ENCODE measurements at regions not wholly inside any gene's neighbourhood (a gene's known extent, or its start where the extent isn't known, plus 50 kb on each side); places are given as distances from the start of the nearest gene placed in this dataset.

- Mint-ChIP-seq H3K27ac (no peak overlapping the region), H3K27me3 (no peaks in the 10 kb centered on the region), H3K4me3 (peak overlapping the region in 1 of 4 donors; percentile 93), H3K36me3 (no peaks in the 10 kb centered on the region), H3K9me3 (peaks cover 0 to 1% (median 0%) of the 10 kb centered on the region in 7 donors), H3K4me1 (no peaks in the 10 kb centered on the region)
- Histone ChIP-seq H3K36me3 (ENCODE audit: control insufficient read depth, insufficient read depth, low read length) (no peaks in the 10 kb centered on the region), H3K4me3 (ENCODE audit: low read depth, low read length) (no peak overlapping the region), H3K27me3 (ENCODE audit: control insufficient read depth, insufficient read depth, low read length) (no peaks in the 10 kb centered on the region), H3K4me1 (ENCODE audit: control insufficient read depth, insufficient read depth, low read length, poor library complexity, severe bottlenecking) (no peaks in the 10 kb centered on the region), H3K9me3 (ENCODE audit: control insufficient read depth in 2 of 2, low read length in 2 of 2) (no peaks in the 10 kb centered on the region), H3K27ac (ENCODE audit: insufficient read depth, low read length, poor library complexity, severe bottlenecking) (no peak overlapping the region)
- DNase-seq, result no peak
- ATAC-seq (ENCODE audit: low read depth in 2 of 2), result no peak
Measured at GRCh38 chr22:48338793-48339705, 1488.6 kb downstream of the BRD1 start.

GRCh38 chr22:48337957-48338792 lies 1489.5 kb downstream of the BRD1 start:
- ATAC-seq (ENCODE audit: low read depth in 2 of 2) (no peak), DNase-seq (no peak)
- Mint-ChIP-seq H3K27ac (no peak overlapping the region), H3K4me3 (no peak overlapping the region), H3K4me1 (no peaks in the 10 kb centered on the region), H3K9me3 (peaks cover 0 to 2% (median 0%) of the 10 kb centered on the region in 7 donors), H3K36me3 (no peaks in the 10 kb centered on the region), H3K27me3 (no peaks in the 10 kb centered on the region)
- Histone ChIP-seq H3K4me3 (ENCODE audit: low read depth, low read length) (no peak overlapping the region), H3K27ac (ENCODE audit: insufficient read depth, low read length, poor library complexity, severe bottlenecking) (no peak overlapping the region), H3K4me1 (ENCODE audit: control insufficient read depth, insufficient read depth, low read length, poor library complexity, severe bottlenecking) (no peaks in the 10 kb centered on the region), H3K9me3 (ENCODE audit: control insufficient read depth in 2 of 2, low read length in 2 of 2) (no peaks in the 10 kb centered on the region), H3K27me3 (ENCODE audit: control insufficient read depth, insufficient read depth, low read length) (no peaks in the 10 kb centered on the region), H3K36me3 (ENCODE audit: control insufficient read depth, insufficient read depth, low read length) (no peaks in the 10 kb centered on the region)

GRCh38 chr22:48336339-48337060 lies 1491.2 kb downstream of the BRD1 start:
- no peak overlapping the region for H3K27ac Mint-ChIP-seq
- no peaks in the 10 kb centered on the region for H3K27me3 Mint-ChIP-seq
- no peaks in the 10 kb centered on the region for H3K9me3 ChIP-seq (ENCODE audit: control insufficient read depth in 2 of 2, low read length in 2 of 2)
- H3K9me3 Mint-ChIP-seq, result peaks cover 0 to 3% (median 0%) of the 10 kb centered on the region in 7 donors
- H3K4me1 Mint-ChIP-seq, result no peaks in the 10 kb centered on the region
- no peak overlapping the region for H3K4me3 ChIP-seq (ENCODE audit: low read depth, low read length)
- H3K27ac ChIP-seq (ENCODE audit: insufficient read depth, low read length, poor library complexity, severe bottlenecking), result no peak overlapping the region
- H3K4me3 Mint-ChIP-seq, result no peak overlapping the region
- H3K36me3 Mint-ChIP-seq, result no peaks in the 10 kb centered on the region
- no peaks in the 10 kb centered on the region for H3K36me3 ChIP-seq (ENCODE audit: control insufficient read depth, insufficient read depth, low read length)
- no peaks in the 10 kb centered on the region for H3K4me1 ChIP-seq (ENCODE audit: control insufficient read depth, insufficient read depth, low read length, poor library complexity, severe bottlenecking)
- ATAC-seq (ENCODE audit: low read depth in 2 of 2) (no peak), DNase-seq (no peak)
- no peaks in the 10 kb centered on the region for H3K27me3 ChIP-seq (ENCODE audit: control insufficient read depth, insufficient read depth, low read length)

GRCh38 chr22:48335442-48336139 lies 1492.1 kb downstream of the BRD1 start:
- no peaks in the 10 kb centered on the region for H3K4me1 ChIP-seq (ENCODE audit: control insufficient read depth, insufficient read depth, low read length, poor library complexity, severe bottlenecking)
- H3K4me3 ChIP-seq (ENCODE audit: low read depth, low read length), result no peak overlapping the region
- DNase-seq (no peak), ATAC-seq (ENCODE audit: low read depth in 2 of 2) (no peak)
- no peaks in the 10 kb centered on the region for H3K27me3 ChIP-seq (ENCODE audit: control insufficient read depth, insufficient read depth, low read length)
- Mint-ChIP-seq H3K36me3 (no peaks in the 10 kb centered on the region), H3K27ac (no peak overlapping the region), H3K4me3 (no peak overlapping the region), H3K4me1 (no peaks in the 10 kb centered on the region), H3K9me3 (peaks cover 0 to 3% (median 0%) of the 10 kb centered on the region in 7 donors), H3K27me3 (no peaks in the 10 kb centered on the region)
- no peaks in the 10 kb centered on the region for H3K36me3 ChIP-seq (ENCODE audit: control insufficient read depth, insufficient read depth, low read length)
- no peaks in the 10 kb centered on the region for H3K9me3 ChIP-seq (ENCODE audit: control insufficient read depth in 2 of 2, low read length in 2 of 2)
- no peak overlapping the region for H3K27ac ChIP-seq (ENCODE audit: insufficient read depth, low read length, poor library complexity, severe bottlenecking)

- ATAC-seq (ENCODE audit: low read depth in 2 of 2) (no peak), DNase-seq (no peak)
- H3K27me3 Mint-ChIP-seq, result no peaks in the 10 kb centered on the region
- no peaks in the 10 kb centered on the region for H3K36me3 Mint-ChIP-seq
- Histone ChIP-seq H3K27me3 (ENCODE audit: control insufficient read depth, insufficient read depth, low read length) (no peaks in the 10 kb centered on the region), H3K4me3 (ENCODE audit: low read depth, low read length) (no peak overlapping the region), H3K4me1 (ENCODE audit: control insufficient read depth, insufficient read depth, low read length, poor library complexity, severe bottlenecking) (no peaks in the 10 kb centered on the region), H3K27ac (ENCODE audit: insufficient read depth, low read length, poor library complexity, severe bottlenecking) (no peak overlapping the region), H3K9me3 (ENCODE audit: control insufficient read depth in 2 of 2, low read length in 2 of 2) (no peaks in the 10 kb centered on the region), H3K36me3 (ENCODE audit: control insufficient read depth, insufficient read depth, low read length) (no peaks in the 10 kb centered on the region)
- peaks cover 0 to 3% (median 0%) of the 10 kb centered on the region in 7 donors for H3K9me3 Mint-ChIP-seq
- H3K4me1 Mint-ChIP-seq, result no peaks in the 10 kb centered on the region
- no peak overlapping the region for H3K27ac Mint-ChIP-seq
- H3K4me3 Mint-ChIP-seq, result no peak overlapping the region
Measured at GRCh38 chr22:48334971-48335370, 1492.7 kb downstream of the BRD1 start.

GRCh38 chr22:48333816-48334735 lies 1493.6 kb downstream of the BRD1 start:
- Histone ChIP-seq H3K4me1 (ENCODE audit: control insufficient read depth, insufficient read depth, low read length, poor library complexity, severe bottlenecking) (no peaks in the 10 kb centered on the region), H3K27me3 (ENCODE audit: control insufficient read depth, insufficient read depth, low read length) (no peaks in the 10 kb centered on the region), H3K27ac (ENCODE audit: insufficient read depth, low read length, poor library complexity, severe bottlenecking) (no peak overlapping the region), H3K36me3 (ENCODE audit: control insufficient read depth, insufficient read depth, low read length) (no peaks in the 10 kb centered on the region), H3K4me3 (ENCODE audit: low read depth, low read length) (no peak overlapping the region), H3K9me3 (ENCODE audit: control insufficient read depth in 2 of 2, low read length in 2 of 2) (no peaks in the 10 kb centered on the region)
- Mint-ChIP-seq H3K27me3 (no peaks in the 10 kb centered on the region), H3K4me3 (no peak overlapping the region), H3K4me1 (no peaks in the 10 kb centered on the region), H3K27ac (no peak overlapping the region), H3K36me3 (no peaks in the 10 kb centered on the region), H3K9me3 (peaks cover 0 to 5% (median 3%) of the 10 kb centered on the region in 7 donors)
- no peak for ATAC-seq (ENCODE audit: low read depth in 2 of 2)
- DNase-seq, result no peak
